Vagina (tissue), 2 donors: ENCODE measurements at regions not wholly inside any gene's neighbourhood (a gene's known extent, or its start where the extent isn't known, plus 50 kb on each side); places are given as distances from the start of the nearest gene placed in this dataset.

Experiments used
- CTCF ChIP-seq, 3 experiments: fragments of 450-650 bp in 2 of 3; fragments of 200-600 bp in 1 of 3; sonication (generic) in 1 of 3; IDR thresholded peaks; one replicate each; pipeline ENCODE4 v1.5.1; 2017 to 2019; ENCODE audit warnings: antibody characterized with exemption in 3 of 3, mild to moderate bottlenecking in 2 of 3, moderate library complexity in 2 of 3
- POLR2A ChIP-seq, 2 donors: fragments of 450-650 bp; IDR thresholded peaks; one replicate each; pipeline ENCODE4 v1.6.1; 2017; ENCODE audit warnings: antibody characterized with exemption in 2 of 2, mild to moderate bottlenecking in 2 of 2, moderate library complexity in 2 of 2
- POLR2AphosphoS5 ChIP-seq, 2 donors: sonication (generic); formaldehyde crosslinking; IDR thresholded peaks; one replicate each; pipeline ENCODE4 v1.9.0; 2017; ENCODE audit warnings: antibody characterized with exemption in 2 of 2, mild to moderate bottlenecking in 2 of 2, low read depth in 1 of 2; ENCODE audit not compliant: insufficient read depth in 1 of 2

GRCh38 chr6:170005665-170006064 lies 254.2 kb downstream of the ERMARD start:
- TF ChIP-seq CTCF (IDR thresholded peaks at IDR 0.05) = no peak
- TF ChIP-seq POLR2A (IDR thresholded peaks at IDR 0.05) = no peak
- no peak for TF ChIP-seq POLR2AphosphoS5 (IDR thresholded peaks at IDR 0.05; ENCODE audit: insufficient read depth in 1 of 2, low read depth in 1 of 2)
